NCI-H146 treated with DMSO at 0.1 percent for 48 hours (cell line): ENCODE measurements at regions not wholly inside any gene's neighbourhood (a gene's known extent, or its start where the extent isn't known, plus 50 kb on each side); places are given as distances from the start of the nearest gene placed in this dataset.
"Not testable (repeated sequence)": the region's sequence is repeated elsewhere in the genome, so short reads cannot be mapped to it uniquely, and the experiment has no call there.

Experiments used
- DNase-seq: peaks from one replicate; lab custom pipeline; 2025; ENCODE audit not compliant: unreplicated experiment; lab: John Stamatoyannopoulos, UW

DNA sequence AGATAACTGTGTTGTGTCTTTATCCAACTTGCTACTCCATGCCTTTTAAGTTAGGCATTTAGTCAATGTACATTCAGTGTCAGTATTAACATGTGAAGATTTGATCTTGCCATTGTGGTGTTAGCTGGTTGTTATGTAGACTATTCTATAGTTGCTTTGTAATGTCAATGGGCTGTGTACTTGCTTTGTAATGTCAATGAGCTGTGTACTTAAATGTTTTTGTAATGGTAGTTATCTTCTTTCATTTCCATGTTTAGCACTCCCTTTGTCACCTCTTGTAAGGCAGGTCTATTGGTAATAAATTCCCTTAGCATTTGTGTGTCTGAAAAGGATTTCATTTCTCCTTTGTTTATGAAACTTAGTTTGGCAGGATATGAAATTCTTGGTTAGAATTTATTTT lies 53.4 kb downstream of the MC4R start:
- no peak for DNase-seq

DNA sequence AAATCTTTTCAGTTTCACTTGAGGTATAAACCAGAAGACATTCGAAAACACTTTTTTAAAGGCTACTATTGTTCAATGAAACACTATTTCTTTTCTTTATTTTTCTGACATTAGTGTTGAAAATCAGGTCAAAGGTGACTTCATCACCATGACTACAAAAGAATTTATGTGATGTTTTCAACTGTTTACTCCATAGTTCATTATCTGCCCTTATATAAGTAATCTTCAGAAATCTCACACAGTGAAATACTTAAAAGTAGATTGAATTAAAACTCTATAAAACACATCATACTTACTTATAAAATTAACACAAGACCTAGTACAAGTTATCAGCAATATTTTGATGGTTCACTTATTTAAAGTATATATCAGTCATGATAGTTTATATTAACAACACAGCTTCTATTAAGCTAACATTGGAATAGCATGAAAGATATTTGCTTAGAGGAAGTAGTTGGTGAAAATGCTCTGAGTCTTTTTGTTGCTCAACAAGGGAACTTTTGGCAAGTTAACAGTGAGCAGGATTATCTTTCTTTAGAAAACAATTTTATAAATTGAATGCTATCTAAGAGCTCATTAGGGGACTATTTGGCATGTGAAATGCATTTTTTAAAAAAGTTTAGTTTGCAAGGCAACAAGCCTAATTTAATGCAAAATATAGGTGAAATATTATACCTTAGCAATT lies 60.8 kb downstream of the MC4R start:
- DNase-seq: no peak

DNA sequence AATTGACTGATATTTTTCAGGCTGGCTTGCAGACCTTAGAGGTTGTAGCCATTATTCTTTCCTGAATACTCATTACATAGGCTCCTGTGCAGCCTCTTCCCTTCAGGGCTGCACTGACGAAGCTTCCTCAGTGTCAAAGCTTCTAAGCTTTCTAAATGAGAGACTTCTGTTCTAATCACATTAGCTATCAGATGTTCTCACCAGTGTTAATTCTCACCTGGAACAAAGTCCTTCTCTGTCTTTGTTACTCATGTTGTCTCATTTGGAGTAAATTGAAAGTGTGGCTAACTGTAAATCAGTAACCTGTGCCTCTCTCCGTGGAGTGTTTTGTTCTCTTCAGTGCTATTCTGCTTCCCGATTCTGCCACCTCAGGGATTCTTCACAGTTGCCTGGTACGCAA lies 76.9 kb downstream of the MC4R start:
- DNase-seq: no peak

DNA sequence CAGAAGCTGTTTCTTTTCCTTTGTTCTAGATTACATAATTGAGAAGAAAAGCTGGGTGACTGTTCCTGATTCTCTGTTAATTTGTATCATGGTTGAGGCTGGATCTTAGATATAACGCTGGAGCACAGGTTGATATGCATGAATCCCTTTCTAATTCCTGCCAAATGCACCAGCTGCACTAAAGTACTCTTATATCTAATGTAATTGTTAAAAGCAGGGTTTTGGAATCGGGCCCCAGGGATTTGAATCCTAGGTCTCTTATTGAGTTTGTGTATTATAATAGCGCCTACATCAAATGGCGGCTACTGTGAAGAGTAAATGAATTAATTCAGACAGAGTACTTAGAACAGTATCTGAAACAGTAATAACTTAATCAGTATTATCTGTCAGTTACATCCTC lies 80.4 kb downstream of the MC4R start:
- no peak for DNase-seq

DNA sequence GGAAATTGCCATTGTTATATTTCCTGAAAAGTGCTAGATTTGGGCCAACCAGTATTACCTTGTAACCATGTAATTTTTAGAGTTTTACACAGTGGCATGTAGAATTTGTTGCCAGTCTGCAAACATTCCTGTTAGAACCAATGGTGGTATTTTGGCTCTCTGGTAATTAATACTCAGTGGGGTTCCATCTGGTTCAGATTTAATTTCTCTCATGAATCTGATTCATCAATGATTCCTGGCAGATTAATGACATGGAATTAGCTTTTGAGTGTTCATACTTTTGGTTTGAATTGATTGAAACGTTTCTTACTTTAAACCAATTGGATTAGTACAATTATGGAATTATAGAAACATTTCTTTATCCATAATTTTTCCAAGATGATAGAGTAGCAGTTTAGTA lies 93.2 kb downstream of the MC4R start:
- DNase-seq: no peak

DNA sequence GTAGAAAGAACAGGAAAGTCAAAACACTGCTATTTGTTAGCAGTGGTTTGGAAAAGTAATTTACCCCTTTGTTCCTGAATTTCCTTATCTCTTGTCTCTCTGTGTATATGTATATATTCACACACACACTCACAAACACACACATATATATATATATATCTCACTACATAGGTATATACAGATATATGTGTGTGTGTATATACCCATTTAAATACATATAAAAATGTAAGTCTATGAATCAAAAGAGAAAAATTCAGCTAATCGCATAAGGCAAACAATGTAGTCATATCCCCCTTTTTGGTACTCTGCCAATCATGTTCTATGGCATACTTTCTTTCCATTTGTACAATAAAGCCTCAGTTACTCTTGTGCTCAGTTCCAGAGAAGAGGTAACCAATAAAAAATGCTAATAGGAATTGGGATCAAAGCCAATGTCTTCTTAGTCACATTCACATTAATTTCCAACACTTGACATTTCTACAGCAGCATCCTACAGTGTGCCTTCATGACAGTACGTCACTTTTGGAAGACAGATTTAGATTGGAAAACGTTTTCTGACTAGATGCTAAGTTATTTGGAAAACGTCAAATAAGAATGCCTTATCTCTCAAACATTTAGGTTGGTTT lies 94.6 kb downstream of the MC4R start:
- DNase-seq: no peak

DNA sequence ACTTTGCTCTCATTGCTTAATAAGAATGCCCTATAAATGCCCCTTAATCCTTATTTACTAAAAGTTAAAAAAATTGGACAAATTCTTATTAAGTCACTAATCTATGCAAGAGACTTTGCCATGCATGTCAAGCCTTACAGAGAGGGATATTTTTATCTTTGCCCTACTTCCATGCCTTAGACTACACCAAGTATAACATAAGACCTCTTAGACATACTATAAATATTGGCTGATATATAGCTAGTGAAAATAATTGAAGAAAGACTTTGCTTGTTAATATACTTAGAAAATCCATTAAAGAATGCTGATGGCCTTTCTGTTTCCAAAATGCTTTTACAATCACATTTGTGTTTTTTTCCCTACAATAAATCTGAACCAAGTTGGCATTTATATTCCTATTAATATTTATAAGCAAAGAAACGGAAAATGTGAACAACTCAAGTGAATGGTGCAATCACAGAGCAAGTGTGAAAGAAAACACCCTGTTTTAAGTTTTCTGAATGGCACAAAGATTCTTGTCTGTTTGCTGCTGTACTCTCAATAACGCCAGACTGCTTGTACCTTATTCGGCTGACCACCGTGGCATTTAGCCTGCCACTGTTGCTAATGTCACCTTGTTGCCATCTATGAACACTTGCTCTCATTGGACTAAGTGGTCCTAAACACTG lies 105.0 kb downstream of the MC4R start:
- DNase-seq: no peak

DNA sequence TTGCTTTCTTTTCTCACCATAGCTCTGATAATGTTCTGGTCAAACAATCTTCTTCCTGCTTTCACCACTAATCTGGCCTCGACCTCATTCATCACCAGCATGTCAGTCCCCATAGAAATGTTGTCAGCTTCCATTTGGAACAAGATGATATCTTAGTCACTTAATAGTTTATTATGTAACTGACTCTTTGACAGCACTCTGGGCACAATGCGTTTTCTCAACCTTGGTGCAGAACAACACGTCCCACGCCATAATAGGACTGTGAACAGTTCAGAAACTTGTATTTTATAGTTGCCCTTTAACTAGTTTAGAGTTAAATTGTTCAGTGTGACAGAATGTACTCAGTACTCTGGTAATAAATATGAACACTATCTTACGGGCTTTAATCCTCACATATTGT lies 106.0 kb downstream of the MC4R start:
- no peak for DNase-seq

DNA sequence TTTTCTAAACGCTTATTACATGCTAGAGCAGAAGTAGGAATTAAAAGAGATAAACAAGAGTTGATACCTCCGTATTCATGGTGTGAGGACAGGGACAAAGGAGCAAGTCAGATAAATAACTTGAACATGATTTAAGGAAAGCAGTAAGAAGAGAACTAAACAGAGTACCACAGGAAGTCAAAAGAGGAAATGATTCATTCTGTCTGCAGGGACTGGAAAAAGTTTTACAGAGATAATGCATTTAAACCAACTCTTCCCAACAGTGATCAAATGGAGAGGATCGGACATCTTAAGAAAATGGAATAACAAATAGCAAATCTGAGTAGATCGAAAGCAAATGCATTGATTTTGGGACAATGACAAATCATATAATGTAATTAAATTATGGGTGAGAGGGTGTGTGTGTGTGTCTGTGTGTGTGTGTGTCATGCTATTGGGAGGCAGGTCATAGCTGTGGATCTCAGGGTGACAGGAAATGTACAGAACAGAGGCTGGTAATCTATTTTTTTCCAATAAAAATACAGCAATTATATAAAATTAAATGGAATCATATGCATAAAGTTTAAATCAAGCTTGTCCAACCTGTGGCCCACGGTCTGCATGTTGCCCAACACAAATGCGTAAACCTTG lies 113.4 kb downstream of the MC4R start:
- DNase-seq: no peak

DNA sequence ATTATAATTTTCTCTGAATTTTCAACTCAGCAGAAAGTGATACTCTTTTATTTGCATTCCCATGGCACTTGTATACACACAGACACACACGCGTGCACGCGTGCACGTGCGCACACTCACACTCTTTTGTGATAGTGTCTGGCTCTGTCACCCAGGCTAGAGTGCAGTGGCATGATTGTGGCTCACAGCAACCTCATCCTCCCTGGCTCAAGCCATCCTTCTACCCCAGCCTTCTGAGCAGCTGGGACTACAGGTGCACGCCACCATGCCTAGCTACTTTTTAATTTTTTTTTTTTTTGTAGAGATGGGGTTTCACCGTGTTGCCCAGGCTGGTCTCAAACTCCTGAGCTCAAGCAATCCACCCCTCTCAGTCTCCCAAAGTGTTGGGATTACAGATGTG lies 123.2 kb downstream of the MC4R start:
- no peak for DNase-seq

DNA sequence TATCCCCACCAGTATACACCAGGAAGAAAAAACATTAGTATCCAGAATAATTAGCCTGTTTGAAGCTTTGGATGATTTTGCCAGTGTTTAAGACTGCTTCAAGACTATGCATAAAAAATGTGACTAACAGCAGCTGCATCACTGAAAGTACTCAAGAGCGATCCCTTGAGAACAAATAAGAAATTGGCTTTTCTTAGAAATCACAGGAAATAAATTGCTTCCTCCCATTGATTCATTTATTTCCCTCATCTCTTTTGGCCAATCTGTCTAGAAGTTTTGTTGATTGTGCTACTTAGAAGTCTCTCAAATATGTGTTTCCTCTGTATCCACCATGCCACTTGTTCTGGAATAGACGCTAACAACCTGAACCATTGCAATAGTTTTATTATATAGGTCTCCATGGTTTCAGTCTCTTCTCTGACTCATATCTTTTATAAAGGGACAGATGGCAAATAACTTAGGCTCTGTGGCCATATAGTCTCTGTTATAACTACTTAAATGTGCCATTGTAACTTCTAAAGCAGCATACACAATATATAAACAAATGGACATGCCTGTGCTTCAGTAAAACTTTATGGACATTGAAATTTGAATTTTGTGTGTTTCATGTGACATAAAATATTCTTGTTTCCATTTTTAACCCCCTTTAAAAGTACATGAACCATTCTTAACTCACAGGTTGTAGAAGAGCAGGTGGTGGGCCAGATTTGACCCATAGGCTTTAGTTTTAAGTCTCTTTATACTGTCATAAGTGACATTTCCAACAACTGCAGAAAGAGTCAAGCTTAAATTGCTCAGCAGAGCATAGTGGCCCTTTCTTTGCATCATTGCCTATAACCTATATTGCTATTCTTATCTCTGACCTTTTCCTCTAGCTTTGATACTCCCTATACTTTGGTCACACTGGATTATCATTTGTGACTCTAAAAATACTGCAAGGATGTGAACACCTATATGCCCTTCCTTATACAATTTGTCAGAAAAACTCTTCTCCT lies 123.9 kb downstream of the MC4R start:
- DNase-seq: no peak

DNA sequence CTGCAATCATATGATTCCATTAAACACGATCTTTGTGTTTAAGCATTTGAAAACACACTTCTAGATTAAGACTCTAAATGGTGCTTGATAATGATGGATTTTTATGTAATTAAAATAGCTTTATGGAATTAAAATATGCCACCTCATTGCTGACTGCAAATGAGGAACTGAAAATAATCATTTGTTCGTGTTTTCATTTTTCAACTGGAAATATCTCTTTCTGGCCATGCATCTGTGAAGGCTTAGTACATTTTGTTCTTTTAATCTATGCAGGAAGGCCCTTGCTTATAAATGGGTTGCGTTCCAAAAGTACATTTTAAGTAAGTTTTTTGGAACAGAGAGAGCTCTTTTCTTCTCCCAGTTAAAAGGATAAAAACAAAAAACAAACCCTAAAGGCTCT lies 125.5 kb downstream of the MC4R start:
- DNase-seq: no peak

DNA sequence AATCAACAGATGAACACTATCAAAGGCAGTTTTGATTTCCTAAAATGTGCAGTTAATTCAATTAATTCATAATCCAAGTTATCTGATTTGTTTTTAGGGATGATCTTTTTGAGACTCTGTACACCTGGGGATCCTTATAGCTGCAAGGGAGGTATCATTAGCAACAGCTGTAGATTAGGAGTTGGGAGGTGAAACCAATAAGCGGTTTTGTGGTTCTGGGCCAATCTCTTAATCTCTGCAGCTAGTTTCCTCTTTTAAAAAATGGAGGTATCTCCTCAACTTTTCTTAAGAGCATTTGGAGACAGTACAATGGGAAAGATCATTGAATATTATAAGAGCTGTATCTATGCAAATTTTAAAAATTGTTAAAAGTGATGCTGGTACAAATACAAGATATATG lies 126.0 kb downstream of the MC4R start:
- DNase-seq: no peak

DNA sequence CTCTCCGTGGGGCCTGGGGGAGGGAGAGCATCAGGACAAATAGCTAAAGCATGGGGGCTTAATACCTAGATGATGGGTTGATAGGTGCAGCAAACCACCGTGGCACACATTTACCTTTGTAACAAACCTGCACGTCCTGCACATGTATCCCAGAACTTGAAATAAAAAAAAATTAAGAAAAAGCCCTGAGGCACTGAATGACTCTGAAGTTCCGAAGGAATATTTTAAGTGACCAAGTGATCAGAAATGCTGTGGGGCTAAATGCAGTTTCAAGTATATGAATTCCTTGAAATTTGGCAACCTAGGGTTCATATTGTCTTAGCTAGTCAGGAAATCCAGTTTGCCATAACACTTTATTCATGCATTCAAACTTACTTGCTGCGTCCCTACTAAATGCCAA lies 127.5 kb downstream of the MC4R start:
- DNase-seq: no peak

DNA sequence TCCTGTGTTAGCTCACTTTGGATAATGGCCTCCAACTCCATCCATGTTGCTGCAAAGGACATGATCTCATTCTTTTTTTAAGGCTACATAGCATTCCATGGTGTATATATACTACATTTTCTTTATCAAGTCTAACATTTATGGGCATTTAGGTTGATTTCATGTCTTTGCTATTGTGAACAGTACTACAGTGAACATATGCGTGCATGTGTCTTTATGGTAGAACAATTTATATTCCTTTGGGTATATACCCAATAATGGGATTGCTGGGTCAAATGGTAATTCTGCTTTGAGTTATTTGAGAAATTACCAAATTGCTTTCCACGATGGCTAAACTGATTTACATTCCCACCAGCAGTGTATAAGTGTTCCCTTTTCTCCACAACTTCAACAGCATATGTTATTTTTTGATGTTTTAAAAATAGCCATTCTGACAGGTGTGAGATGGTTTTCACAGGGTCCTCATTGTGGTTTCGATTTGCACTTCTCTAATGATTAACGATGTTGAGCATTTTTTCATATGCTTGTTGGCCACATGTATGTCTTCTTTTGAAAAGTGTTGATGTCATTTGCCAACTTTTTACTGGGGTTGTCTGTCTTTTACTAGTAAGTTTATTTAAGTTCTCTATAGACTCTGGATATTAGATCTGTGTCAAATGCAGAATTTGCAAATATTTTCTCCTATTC lies 133.4 kb downstream of the MC4R start:
- not testable (repeated sequence) for DNase-seq

DNA sequence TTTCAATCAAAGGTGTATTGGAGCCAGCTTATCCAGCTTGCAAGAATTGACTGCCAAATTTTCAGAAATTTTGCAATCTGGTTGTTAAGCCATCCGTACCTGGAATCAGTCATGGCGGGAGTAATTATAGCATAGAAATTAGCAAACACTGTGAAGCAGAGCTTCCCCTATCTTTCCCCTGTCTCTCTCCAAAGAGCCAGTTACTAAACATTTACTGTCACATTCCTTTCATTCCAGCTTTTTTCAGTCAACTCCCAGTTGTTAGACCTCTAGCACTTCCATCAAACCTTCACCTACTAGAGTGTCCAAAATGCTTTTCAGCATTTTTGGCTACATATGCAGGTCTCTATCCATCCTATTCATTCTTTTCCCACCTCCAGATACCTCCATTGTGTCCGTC lies 137.4 kb downstream of the MC4R start:
- no peak for DNase-seq

DNA sequence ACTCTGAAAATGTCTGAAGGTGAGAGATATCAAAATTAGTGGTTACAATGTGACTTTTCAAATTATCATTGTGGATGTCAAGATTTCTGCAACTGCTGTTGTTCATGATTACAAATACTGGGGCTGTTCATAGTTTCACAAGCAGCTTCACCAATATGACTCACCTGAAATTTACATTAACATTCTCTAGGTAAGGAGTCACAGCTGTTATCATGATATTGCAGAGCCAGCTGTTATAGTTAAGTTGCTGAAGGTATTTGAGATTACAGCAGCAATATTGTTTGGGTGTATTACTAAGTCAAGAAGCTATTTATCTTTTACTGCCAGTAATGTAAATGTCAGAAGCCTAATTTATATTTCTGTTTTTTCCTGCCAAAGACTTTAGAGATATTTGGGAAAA lies 140.0 kb downstream of the MC4R start:
- no peak for DNase-seq

DNA sequence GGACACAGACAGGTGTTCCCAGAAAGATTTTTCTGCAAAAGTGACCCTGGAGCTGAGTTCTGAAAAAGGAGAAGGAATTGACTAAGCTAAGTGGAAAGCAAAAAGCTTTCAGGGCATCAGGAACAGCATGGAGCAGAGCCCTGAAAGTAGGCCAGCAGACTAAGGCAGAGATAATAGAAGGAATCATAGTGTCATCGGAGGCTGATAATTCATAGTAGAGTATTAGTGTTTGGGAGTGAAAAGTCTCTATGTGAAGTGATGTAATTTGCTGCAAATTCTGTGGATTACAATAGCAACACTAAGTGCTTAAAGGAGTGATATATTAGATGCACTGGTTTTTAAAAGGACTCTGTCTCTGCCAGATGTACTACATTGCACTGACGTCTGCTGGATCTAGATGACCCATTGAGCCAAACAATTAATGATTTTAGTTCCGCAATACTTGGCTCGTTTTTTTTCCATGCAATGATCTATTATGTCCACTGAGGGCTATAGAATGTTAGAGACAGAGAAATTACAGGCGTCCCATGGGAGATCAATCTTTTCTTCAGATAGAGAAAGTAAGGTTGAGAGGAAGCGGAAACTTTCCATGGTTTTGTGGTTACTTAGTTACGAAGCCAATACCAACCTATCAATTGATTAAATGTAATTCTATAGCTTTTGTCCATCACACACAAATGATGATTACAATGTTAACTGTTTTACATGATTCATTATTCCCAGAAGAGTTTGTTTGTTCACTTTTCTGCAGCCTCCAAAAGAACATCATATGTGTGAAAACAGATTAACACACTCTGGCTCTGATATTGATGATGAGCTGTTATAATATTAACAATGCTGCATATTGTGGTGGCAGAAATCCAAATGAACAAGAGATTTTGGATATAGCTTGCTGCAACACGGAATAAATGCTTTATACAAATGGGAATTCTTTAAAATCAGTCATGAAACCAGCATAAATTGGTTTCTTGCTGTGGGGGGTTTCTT lies 143.7 kb downstream of the MC4R start:
- no peak for DNase-seq

DNA sequence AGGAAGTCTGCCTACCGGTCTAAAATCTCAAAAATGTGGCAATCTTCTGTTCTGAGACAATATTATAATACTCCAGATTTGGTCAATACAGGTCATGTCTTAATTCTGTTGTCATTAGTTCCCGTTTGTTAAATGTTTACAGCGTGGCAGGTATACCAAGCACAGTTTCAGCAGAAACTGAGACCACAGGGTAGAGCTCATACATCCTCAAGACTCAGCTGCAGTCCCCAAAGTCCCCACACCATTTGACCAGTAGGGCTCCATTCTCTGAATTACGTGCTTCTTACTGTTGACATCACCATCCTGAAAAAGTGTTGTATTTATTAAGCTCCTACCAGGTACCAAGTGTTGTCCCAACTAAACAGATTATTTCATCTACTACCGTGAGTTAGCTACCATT lies 157.1 kb downstream of the MC4R start:
- DNase-seq: no peak
